Body of pancreas (tissue), 4 donors: ENCODE measurements at regions not wholly inside any gene's neighbourhood (a gene's known extent, or its start where the extent isn't known, plus 50 kb on each side); places are given as distances from the start of the nearest gene placed in this dataset.

Experiments used
- ATAC-seq: fragments of 150-250 bp; one replicate; pipeline ENCODE4 v1.9.1; 2016
- DNase-seq, 4 donors: peaks; one replicate each; pipeline ENCODE4 v3.0.0-alpha.2; 2019
- H3K27ac ChIP-seq, 4 donors: fragments of 200-600 bp; sonication (generic); 1 replicate in 3 of 4; 2 replicates in 1 of 4; pipeline versions ENCODE4 v1.5.1 to v1.6.1; 2016 to 2019; ENCODE audit warnings: mild to moderate bottlenecking in 1 of 4, mixed read lengths in 1 of 4, moderate library complexity in 1 of 4
- H3K27me3 ChIP-seq, 2 donors: fragments of 200-600 bp; sonication (generic); one replicate each; pipeline ENCODE4 v1.6.0; 2016; ENCODE audit warnings: mild to moderate bottlenecking in 1 of 2
- H3K36me3 ChIP-seq, 2 donors: fragments of 200-600 bp; sonication (generic); replicated peaks in 1 of 2; 2 replicates each; pipeline ENCODE4 v1.5.1; 2016; ENCODE audit warnings: low read depth in 2 of 2; ENCODE audit not compliant: insufficient read depth in 1 of 2
- H3K4me1 ChIP-seq: fragments of 200-600 bp; sonication (generic); one replicate; pipeline ENCODE4 v1.6.0; 2016
- H3K4me3 ChIP-seq, 2 donors: fragments of 200-600 bp; sonication (generic); 1 replicate in 1 of 2; 2 replicates in 1 of 2; pipeline ENCODE4 v1.5.1; 2016 to 2019
- H3K9me3 ChIP-seq, 3 donors: fragments of 200-600 bp; sonication (generic); 1 replicate in 2 of 3; 2 replicates in 1 of 3; pipeline ENCODE4 v1.5.1; 2016
- CTCF ChIP-seq, 7 experiments: fragments of 450-650 bp in 4 of 7; fragments of 200-600 bp in 3 of 7; sonication (generic) in 3 of 7; IDR thresholded peaks; one replicate each; pipeline ENCODE4 v1.5.1; 2016 to 2019; ENCODE audit warnings: antibody characterized with exemption in 7 of 7
- POLR2A ChIP-seq, 3 donors: fragments of 450-650 bp; IDR thresholded peaks; one replicate each; pipeline ENCODE4 v1.6.1; 2016; ENCODE audit warnings: antibody characterized with exemption in 3 of 3, mild to moderate bottlenecking in 2 of 3
- WGBS, 2 donors: methylation state at CpG; one replicate each; pipeline ENCODE4 v1.1.5; 2017; 5-methylcytosine and 5-hydroxymethylcytosine counted together
- intact Hi-C: fragments of 100-400 bp; cut with DNase I; formaldehyde crosslinking; loops from one replicate; pipeline ENCODE4 v1.15.1; 2023

DNA sequence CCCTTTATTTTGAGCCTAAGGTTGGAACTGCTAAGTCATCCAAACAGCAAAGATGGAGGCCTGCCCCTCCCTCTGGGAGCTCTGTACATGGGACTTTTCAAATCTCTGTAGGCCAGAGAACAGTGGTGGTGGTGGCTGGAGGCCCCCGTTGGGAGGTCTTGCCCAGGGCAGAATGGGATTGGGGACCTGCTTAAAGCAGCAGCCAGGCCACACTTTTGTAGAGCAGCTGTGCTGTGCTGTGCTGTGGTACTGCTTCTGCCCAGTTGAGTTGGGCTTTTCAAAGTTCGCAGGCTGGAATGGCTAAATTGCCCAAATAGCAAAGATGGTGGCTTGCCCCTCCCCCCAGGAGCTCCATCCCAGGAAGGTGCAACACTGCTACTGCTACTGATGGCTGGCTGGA, 147.5 kb upstream of the TACR3 start:
- WGBS, 2 donors = 55 to 75% methylated on average over 2 of the region's 2 CpGs
- DNase-seq (no peak), ATAC-seq (no peak)
- Histone ChIP-seq H3K27ac (no peak overlapping the region), H3K36me3 (no peaks in the 10 kb centered on the region), H3K4me3 (no peak overlapping the region), H3K27me3 (no peaks in the 10 kb centered on the region), H3K4me1 (no peaks in the 10 kb centered on the region), H3K9me3 (no peaks in the 10 kb centered on the region)
- intact Hi-C loops = no loop called here
- TF ChIP-seq CTCF (IDR thresholded peaks at IDR 0.05) (no peak), POLR2A (IDR thresholded peaks at IDR 0.05) (no peak)

DNA sequence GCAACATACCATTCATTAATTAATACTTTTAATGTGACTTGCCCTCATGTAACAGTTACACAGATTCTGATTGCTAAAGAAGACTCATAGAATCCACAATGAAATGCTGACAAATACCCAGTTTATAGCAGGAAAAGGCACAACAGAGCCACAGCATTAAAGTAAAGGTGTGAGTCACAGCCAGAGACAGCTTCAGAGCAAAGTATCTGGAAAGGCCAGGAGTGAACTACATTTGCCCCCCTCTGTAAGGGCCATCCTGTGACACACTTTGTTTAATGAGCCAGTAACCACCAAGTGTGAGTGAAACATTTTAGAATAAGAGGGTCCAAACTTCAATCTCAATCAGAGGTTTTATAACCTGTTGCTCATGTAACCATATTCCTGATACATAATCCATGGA, 133.8 kb upstream of the TACR3 start:
- Histone ChIP-seq H3K27me3 (no peaks in the 10 kb centered on the region), H3K36me3 (no peaks in the 10 kb centered on the region), H3K9me3 (no peaks in the 10 kb centered on the region), H3K27ac (no peak overlapping the region), H3K4me3 (no peak overlapping the region), H3K4me1 (no peaks in the 10 kb centered on the region)
- ATAC-seq (no peak), DNase-seq (no peak)
- intact Hi-C loops = no loop called here
- no peak for TF ChIP-seq CTCF (IDR thresholded peaks at IDR 0.05)
- TF ChIP-seq POLR2A (IDR thresholded peaks at IDR 0.05) = no peak

DNA sequence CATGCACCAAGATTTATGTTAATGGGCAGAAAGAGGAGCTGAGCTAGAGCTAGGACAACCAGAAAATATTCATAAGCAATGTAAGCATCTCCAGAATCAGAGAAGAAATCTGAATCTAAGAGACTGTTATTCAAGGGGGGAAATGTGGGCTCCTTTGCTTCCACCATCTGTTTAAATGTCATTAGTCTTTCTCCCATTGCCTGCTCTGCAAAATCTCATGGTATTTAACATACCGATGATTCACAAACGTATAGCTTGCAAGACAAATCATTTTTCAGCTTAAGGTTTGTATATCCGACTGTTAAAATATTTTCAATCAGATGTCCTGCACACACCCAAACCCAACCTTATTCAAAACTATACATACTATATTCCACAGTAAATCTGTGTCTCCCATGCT, 133.4 kb upstream of the TACR3 start:
- Histone ChIP-seq H3K27me3 (no peaks in the 10 kb centered on the region), H3K36me3 (no peaks in the 10 kb centered on the region), H3K27ac (no peak overlapping the region), H3K4me3 (no peak overlapping the region), H3K4me1 (no peaks in the 10 kb centered on the region), H3K9me3 (no peaks in the 10 kb centered on the region)
- no peak for TF ChIP-seq CTCF (IDR thresholded peaks at IDR 0.05)
- TF ChIP-seq POLR2A (IDR thresholded peaks at IDR 0.05) = no peak
- ATAC-seq (no peak), DNase-seq (no peak)
- WGBS, 2 donors = 49 to 54% methylated on average over 3 of the region's 3 CpGs
- intact Hi-C loops = no loop called here

- H3K27ac ChIP-seq = no peak overlapping the region
- no peaks in the 10 kb centered on the region for H3K9me3 ChIP-seq
- ATAC-seq = no peak
- no peaks in the 10 kb centered on the region for H3K27me3 ChIP-seq
- TF ChIP-seq CTCF (IDR thresholded peaks at IDR 0.05) = no peak
- TF ChIP-seq POLR2A (IDR thresholded peaks at IDR 0.05) = no peak
- no peak overlapping the region for H3K4me3 ChIP-seq
- intact Hi-C loops = no loop called here
- no peaks in the 10 kb centered on the region for H3K4me1 ChIP-seq
- DNase-seq = no peak
- H3K36me3 ChIP-seq = no peaks in the 10 kb centered on the region
Observed at GRCh38 chr4:103845075-103845474, 125.3 kb upstream of the TACR3 start.

- H3K4me1 ChIP-seq = no peaks in the 10 kb centered on the region
- no peak for ATAC-seq
- no peaks in the 10 kb centered on the region for H3K27me3 ChIP-seq
- TF ChIP-seq POLR2A (IDR thresholded peaks at IDR 0.05) (no peak), CTCF (IDR thresholded peaks at IDR 0.05) (no peak)
- no peak overlapping the region for H3K27ac ChIP-seq
- 41 to 42% methylated on average over 5 of the region's 5 CpGs for WGBS, 2 donors
- intact Hi-C loops = no loop called here
- no peak for DNase-seq
- H3K36me3 ChIP-seq = no peaks in the 10 kb centered on the region
- H3K9me3 ChIP-seq = no peaks in the 10 kb centered on the region
- H3K4me3 ChIP-seq = no peak overlapping the region
Observed at GRCh38 chr4:103842637-103843239, 123.0 kb upstream of the TACR3 start.
